ENCODE measurements at regions not wholly inside any gene's neighbourhood (a gene's known extent, or its start where the extent isn't known, plus 50 kb on each side); places are given as distances from the start of the nearest gene placed in this dataset.

- Histone ChIP-seq H3K4me3 (ENCODE audit: low read length) (no peak overlapping the region), H3K4me1 (ENCODE audit: control insufficient read depth, low read length) (no peaks in the 10 kb centered on the region), H4K20me1 (ENCODE audit: control insufficient read depth, insufficient read depth, low read depth, low read length) (no peaks in the 10 kb centered on the region), H3K36me3 (ENCODE audit: control insufficient read depth, low read length) (no peaks in the 10 kb centered on the region), H3K27ac (ENCODE audit: low read depth, low read length) (no peak overlapping the region), H3K27me3 (ENCODE audit: control insufficient read depth, low read length) (peaks cover 2% of the 10 kb centered on the region; the same call in 1 of the 2 replicates), H3K79me2 (ENCODE audit: control insufficient read depth, low read length) (no peaks in the 10 kb centered on the region), H3K9me2 (replicated peaks; ENCODE audit: control insufficient read depth, low read length) (no peaks in the 10 kb centered on the region), H3K9me3 (ENCODE audit: control insufficient read depth, insufficient read depth, low read length) (no peaks in the 10 kb centered on the region), H3F3A (ENCODE audit: control insufficient read depth, insufficient read depth) (no peaks in the 10 kb centered on the region), H3K4me2 (ENCODE audit: low read length) (no peak overlapping the region)
- TF ChIP-seq EZH2phosphoT487 (IDR thresholded peaks at IDR 0.05; ENCODE audit: borderline replicate concordance, low read length) (no peak), CTCF (IDR thresholded peaks at IDR 0.05; ENCODE audit: low read depth, low read length, poor library complexity, severe bottlenecking) (no peak)
Measured at GRCh38 chr1:38127428-38127827, 80.8 kb upstream of the POU3F1 start.

DNA sequence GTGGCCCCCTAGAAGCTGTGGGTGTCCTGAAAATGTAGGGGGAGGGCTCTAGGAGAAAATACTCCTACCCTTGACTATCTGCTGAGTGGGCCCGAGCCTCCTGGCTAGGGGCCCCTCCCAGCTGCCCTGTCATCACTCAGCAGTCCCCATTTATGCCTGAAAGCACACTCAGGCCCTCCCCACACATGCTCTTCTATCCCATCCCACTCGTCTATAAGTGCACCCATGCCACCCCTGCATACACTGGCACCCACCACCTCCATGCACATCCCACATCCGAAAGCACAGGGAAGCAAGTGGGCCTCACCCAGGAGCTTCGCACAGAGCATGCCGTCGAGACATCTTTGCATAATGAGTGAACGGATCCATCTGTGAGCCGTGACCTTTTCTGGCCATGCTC lies 80.4 kb upstream of the POU3F1 start:
- H3F3A ChIP-seq (ENCODE audit: control insufficient read depth, insufficient read depth), result no peaks in the 10 kb centered on the region
- no peaks in the 10 kb centered on the region for H4K20me1 ChIP-seq (ENCODE audit: control insufficient read depth, insufficient read depth, low read depth, low read length)
- no peaks in the 10 kb centered on the region for H3K4me1 ChIP-seq (ENCODE audit: control insufficient read depth, low read length)
- no peak overlapping the region for H3K4me2 ChIP-seq (ENCODE audit: low read length)
- no peak overlapping the region for H3K27ac ChIP-seq (ENCODE audit: low read depth, low read length)
- no peaks in the 10 kb centered on the region for H3K79me2 ChIP-seq (ENCODE audit: control insufficient read depth, low read length)
- H3K9me2 ChIP-seq (replicated peaks; ENCODE audit: control insufficient read depth, low read length), result no peaks in the 10 kb centered on the region
- no peaks in the 10 kb centered on the region; the same call in 1 of the 2 replicates for H3K27me3 ChIP-seq (ENCODE audit: control insufficient read depth, low read length)
- TF ChIP-seq CTCF (IDR thresholded peaks at IDR 0.05; ENCODE audit: low read depth, low read length, poor library complexity, severe bottlenecking) (no peak), EZH2phosphoT487 (IDR thresholded peaks at IDR 0.05; ENCODE audit: borderline replicate concordance, low read length) (no peak)
- H3K36me3 ChIP-seq (ENCODE audit: control insufficient read depth, low read length), result no peaks in the 10 kb centered on the region
- H3K4me3 ChIP-seq (ENCODE audit: low read length), result no peak overlapping the region
- H3K9me3 ChIP-seq (ENCODE audit: control insufficient read depth, insufficient read depth, low read length), result no peaks in the 10 kb centered on the region

DNA sequence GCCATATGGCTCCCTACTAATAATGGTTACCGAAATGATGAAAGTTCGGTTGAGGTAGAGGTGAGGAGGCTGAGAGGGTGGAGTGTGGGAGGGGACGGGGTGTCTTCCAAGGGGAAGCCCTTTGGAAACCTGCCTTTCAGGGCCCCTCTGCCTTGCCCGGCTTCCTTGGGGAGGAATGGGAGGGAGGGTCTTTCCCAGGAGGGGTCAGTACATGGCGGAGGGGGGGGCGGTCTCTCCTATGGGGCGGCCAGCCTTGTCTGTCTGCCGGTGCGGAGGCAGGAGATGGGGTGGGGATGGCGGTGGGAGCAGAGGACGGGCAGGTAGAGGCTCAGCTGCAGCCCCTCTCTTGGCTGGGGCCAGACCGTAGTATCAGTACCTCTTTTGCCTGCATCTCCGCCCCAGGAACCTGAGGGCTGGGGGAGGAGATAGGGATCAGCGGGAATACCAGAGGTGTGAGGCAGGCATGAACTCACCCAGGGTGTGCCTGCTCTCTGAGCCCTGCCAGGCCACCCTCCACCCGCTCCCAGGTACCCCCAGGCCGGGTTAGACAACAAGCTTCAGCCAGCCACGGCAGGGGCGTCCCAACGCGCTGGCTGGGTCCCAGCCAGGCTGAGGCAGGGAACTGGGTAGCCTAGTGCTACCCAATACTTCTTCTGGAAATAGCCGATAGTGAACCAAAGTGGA lies 79.4 kb upstream of the POU3F1 start:
- Histone ChIP-seq H3K4me3 (ENCODE audit: low read length) (no peak overlapping the region), H3K9me3 (ENCODE audit: control insufficient read depth, insufficient read depth, low read length) (no peaks in the 10 kb centered on the region), H3K4me2 (ENCODE audit: low read length) (no peak overlapping the region), H3K4me1 (ENCODE audit: control insufficient read depth, low read length) (no peaks in the 10 kb centered on the region), H3K36me3 (ENCODE audit: control insufficient read depth, low read length) (no peaks in the 10 kb centered on the region), H3K9me2 (replicated peaks; ENCODE audit: control insufficient read depth, low read length) (no peaks in the 10 kb centered on the region), H3F3A (ENCODE audit: control insufficient read depth, insufficient read depth) (no peaks in the 10 kb centered on the region), H4K20me1 (ENCODE audit: control insufficient read depth, insufficient read depth, low read depth, low read length) (no peaks in the 10 kb centered on the region), H3K27me3 (ENCODE audit: control insufficient read depth, low read length) (no peaks in the 10 kb centered on the region), H3K27ac (ENCODE audit: low read depth, low read length) (no peak overlapping the region), H3K79me2 (ENCODE audit: control insufficient read depth, low read length) (no peaks in the 10 kb centered on the region)
- no peak for TF ChIP-seq CTCF (IDR thresholded peaks at IDR 0.05; ENCODE audit: low read depth, low read length, poor library complexity, severe bottlenecking)

All from DOHH2 (cell line).